HG03565 (cell line): ENCODE measurements at regions not wholly inside any gene's neighbourhood (a gene's known extent, or its start where the extent isn't known, plus 50 kb on each side); places are given as distances from the start of the nearest gene placed in this dataset.
"Not testable (repeated sequence)": the region's sequence is repeated elsewhere in the genome, so short reads cannot be mapped to it uniquely, and the experiment has no call there.

ENCODE experiments used
- ATAC-seq: cut with Tn5 transposase; IDR thresholded peaks from one replicate; pipeline ENCODE4 v1.9.1; 2021; ENCODE audit warnings: mild to moderate bottlenecking, moderate library complexity; ENCODE audit not compliant: unreplicated experiment

- ATAC-seq = no peak
Observed at GRCh38 chr12:4193821-4194220, 79.7 kb upstream of the CCND2 start.

DNA sequence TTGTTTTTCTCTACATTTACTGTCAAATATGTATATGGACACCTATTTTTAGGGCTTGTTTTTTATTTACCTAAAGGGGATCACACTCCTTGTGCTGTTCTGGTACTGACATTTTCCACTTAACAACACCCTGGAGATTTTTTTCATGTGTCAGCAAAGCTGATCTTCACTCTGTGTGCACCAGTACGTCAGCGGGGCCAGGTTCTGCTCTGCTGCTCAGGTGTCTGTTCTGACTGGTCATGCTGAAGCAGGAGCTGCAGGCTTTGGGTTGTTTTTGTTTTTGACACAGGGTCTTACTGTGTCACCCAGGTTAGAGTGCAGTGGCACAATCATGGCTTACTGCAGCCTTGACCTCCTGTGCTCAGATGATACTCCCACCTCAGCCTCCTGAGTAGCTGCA lies 81.9 kb upstream of the CCND2 start:
- ATAC-seq = no peak

DNA sequence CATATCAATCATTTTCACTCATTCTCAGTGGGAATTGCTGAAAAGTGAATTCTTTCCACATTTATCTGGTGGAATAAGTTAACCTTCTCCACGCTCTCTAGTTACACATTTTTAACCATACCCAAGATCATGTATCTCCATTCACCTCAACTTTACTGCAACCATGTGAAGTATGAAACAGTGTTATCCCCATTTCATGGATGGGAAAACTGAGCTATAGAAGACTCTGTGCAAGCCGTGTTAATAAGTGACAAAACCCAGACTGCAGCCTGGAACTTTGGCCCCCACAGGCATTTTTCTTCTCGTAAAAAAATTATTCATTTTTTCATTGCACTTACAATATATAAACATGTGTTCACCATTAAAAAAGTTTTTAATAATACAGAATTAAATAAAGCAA lies 82.4 kb upstream of the CCND2 start:
- no peak for ATAC-seq

- ATAC-seq = no peak
Observed at GRCh38 chr12:4190366-4191063, 83.0 kb upstream of the CCND2 start.

GRCh38 chr12:4189721-4190120 lies 83.8 kb upstream of the CCND2 start:
- no peak for ATAC-seq

- no peak for ATAC-seq
Observed at GRCh38 chr12:4187916-4188315, 85.6 kb upstream of the CCND2 start.

GRCh38 chr12:4187315-4187714 lies 86.2 kb upstream of the CCND2 start:
- not testable (repeated sequence) for ATAC-seq

DNA sequence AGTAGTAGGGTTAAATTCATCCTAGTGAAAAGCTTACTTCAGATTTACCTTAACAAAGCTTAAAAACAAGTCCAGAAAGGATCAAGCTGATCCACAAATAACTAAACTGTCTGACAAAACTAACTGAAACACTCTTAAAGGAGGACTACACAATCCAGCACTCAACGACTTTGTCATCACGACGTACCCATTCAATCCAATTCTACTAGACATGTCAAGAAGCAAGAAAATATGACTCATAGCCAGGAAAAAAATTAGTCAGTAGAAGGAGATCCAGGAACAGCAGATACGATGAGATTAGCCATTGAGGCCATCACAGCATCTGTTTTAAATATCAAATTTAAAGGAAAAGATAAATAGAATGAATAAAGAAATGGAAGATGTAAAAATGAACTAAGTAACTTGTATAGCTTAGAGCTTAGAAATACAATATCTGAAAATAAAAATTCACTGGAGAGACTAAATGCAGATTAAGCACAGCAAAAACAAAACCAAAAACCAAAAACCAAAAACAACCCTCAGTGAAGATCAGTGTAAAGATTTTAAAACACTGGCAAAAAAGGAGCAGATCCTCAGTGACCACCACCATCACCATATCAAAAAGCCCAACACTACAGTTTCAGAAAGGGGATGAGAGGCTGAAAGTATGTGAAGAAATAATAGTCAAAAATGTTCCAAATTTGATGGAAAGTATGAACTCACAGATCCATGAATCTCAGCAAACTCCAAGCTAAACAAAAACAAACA lies 95.0 kb upstream of the CCND2 start:
- no peak for ATAC-seq

DNA sequence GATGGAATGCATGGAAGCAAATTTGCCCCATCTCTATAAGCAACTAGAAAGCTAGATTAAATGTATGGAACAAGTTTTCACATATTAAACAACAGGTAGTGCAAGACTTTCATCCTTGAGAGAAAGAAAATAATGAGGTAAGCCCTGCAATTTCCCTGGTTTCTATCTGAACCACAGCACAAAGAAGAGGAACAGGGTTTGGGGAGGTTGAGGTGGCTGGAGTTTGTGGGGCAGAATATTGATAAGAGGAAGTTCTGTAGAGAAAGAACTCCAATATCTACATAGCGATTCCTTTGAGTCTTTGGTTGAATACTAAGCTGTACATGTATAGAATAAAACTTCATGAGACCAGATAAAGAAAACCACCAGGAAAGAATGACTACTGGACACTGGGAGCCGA lies 96.3 kb upstream of the CCND2 start:
- no peak for ATAC-seq

- ATAC-seq = no peak
Observed at GRCh38 chr12:4176168-4176567, 97.4 kb upstream of the CCND2 start.

DNA sequence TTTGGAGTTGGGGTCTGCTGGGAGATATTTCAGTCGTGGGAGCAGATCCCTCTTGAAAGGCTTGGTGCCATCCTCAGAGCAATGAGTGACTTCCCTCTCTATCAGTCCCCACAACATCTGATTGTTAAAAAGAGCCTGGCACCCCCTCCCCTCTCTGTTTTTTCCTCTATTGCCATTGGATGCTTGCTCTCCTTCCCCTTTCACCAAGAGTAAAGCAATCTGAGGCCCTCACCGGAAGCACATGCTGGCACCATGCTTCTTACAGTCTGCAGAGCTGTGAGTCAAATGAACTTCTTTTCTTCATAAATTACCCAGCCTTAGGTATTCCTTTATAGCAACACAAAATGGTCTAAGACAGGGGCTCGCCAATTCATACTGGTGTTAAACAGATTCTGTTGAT lies 99.1 kb upstream of the CCND2 start:
- no peak for ATAC-seq

DNA sequence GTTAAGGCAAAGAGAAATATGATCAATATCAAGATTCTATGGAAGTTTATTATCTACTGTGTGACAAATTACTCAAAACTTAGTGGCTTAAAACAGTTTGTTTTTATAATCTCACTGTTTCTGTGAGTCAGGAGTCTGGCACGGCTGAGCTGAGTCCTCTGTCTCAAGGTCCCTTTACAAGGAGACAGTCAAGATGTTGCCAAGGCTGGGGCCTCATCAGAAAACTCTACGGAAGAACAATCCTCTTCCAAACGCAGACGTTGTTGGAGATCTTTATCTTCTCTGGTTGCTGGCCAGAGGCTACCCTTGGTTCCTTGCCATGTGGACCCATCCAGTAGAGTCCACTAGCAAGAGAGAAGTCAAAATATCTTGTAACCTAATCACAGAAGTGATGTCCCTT lies 100.6 kb upstream of the CCND2 start:
- no peak for ATAC-seq

DNA sequence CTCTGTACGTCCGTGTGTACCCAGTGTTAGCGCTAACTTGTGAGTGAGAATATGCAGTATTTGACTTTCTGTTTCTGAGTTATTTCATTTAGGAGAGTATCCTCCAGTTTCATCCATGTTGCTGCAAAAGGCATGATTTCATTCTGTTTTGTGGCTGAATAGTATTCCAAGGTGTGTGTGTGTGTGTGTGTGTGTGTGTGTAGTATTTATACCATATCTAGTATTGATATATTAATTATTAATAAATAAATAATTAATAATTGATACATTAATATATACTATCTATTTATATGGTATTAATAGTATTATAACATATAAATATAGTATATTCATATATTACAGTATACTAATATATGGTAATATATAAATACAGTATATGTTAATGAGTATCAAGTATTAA lies 101.8 kb upstream of the CCND2 start:
- no peak for ATAC-seq

- no peak for ATAC-seq
Observed at GRCh38 chr12:4169959-4170358, 103.6 kb upstream of the CCND2 start.

DNA sequence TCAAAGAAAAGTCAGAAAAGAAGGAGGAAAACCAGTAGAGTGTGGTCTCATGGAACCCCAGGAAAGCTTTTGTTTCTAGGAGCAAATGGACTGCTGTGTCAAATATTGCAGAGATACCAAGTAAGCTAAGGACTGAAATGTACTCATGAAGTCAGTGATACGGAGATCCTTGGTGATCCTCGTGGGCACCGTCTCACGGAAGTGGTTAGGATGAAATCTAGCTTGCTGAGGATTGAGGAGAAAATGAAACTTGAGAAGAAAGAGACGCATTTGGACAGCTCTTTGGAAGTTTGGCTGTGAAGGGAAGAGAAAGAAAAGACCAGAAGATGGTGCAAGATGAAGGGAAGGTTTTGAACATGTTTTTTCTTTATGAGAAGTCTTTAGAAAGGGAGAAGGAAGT lies 104.0 kb upstream of the CCND2 start:
- no peak for ATAC-seq

DNA sequence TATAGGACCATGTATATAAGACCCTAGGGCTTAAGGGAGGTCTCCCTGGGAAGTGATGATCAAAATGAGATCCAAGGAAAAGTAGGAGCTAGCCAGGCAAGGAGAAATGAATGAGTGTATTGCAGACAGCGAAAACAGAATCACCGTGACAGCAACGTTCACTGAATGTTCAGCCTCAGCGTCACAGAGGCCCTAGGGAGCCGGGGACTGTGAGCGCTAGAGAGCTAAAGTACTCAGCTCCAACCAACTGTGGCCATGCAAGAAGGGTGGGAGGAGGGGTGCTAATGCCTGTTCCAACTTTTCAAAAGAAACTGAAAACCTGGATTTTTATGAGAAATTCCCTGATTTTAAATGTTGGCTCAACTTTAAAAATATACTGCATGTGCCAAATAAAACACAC lies 105.5 kb upstream of the CCND2 start:
- ATAC-seq = no peak

- ATAC-seq = no peak
Observed at GRCh38 chr12:4164559-4165558, 108.7 kb upstream of the CCND2 start.

- ATAC-seq = no peak
Observed at GRCh38 chr12:4164188-4164558, 109.4 kb upstream of the CCND2 start.

GRCh38 chr12:4161718-4162117 lies 111.8 kb upstream of the CCND2 start:
- no peak for ATAC-seq

GRCh38 chr12:4160314-4161040 lies 113.1 kb upstream of the CCND2 start:
- no peak for ATAC-seq

- no peak for ATAC-seq
Observed at GRCh38 chr12:4159851-4160250, 113.7 kb upstream of the CCND2 start.
